Inflammatory macrophage treated with lipopolysaccharide for 4 hours (primary cell): ENCODE measurements at regions not wholly inside any gene's neighbourhood (a gene's known extent, or its start where the extent isn't known, plus 50 kb on each side); places are given as distances from the start of the nearest gene placed in this dataset.

Experiments
- DNase-seq: peaks from one replicate; pipeline ENCODE4 v3.0.0-alpha.2; 2020

DNA sequence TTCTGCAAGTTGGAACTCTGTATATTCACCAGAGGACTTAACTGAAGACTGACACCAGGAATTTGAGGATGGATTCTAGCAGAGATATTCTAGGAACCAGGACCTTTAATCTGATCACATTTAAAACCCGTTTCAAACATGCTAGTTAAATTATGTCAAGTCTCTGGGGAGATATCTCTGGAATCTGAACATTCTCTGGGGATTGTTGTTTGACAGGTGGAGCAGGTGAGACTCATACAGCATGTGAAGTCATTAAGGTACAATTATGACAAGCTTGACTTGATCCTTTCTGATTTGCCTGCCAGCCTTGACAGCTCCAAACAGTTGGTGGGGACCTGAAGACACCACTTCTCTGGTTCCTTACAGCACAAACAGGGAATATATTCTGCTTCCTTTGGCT lies 100.3 kb downstream of the FAT3 start:
- DNase-seq = no peak

DNA sequence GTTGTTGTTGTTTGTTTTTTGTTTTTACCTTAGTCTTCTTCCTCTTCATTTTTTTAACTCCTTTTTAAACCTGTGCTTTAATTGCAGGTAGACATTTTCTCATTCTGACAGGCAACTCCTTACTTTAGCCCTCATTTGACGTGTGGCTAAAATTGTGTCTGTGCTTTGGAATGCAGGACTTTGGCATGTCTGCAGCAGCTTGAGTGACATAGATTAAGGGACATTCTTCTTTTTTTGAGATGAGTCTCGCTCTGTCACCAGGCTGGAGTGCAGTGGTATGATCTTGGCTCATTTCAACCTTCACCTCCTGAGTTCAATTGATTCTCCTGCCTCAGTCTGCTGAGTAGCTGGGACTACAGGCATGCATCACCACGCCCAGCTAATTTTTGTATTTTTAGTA lies 100.8 kb downstream of the FAT3 start:
- DNase-seq = no peak

DNA sequence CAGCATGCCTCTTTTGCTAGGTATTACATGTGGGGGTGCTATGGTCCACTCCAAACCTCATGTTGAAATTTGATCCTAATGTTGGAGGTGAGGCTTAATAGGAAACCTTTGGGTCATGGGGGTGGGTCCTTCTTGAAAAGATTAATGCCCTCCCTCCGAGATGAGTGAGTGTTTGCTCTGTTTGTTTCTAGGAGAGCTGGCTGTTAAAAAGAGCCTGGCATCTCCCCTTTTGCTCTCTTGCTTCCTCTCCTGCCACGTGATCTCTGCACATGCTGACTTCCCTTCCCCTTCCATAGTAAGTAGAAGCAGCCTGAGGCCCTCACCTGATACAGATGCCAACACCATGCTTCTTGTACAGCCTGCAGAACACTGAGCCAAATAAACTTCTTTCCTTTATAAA lies 104.5 kb downstream of the FAT3 start:
- no peak for DNase-seq

DNA sequence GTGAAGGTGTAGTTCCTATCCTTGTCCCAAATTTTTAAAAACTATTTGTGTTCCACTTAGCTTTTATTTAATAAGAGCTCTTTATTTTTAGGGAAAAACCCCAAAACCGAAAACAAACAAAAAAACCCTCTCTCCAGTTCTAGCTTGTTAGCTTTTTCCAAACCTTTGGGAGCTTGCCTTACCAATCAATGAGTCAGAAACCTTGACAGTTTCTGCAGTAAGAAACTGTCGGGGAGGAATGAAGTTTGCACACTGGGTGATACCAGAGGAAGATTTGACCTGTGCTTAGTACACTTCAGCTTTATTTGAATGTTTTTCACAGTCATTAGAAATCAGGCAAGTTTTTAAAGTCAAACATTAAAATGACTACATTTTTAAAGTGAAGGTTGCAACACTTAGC lies 105.0 kb downstream of the FAT3 start:
- no peak for DNase-seq

DNA sequence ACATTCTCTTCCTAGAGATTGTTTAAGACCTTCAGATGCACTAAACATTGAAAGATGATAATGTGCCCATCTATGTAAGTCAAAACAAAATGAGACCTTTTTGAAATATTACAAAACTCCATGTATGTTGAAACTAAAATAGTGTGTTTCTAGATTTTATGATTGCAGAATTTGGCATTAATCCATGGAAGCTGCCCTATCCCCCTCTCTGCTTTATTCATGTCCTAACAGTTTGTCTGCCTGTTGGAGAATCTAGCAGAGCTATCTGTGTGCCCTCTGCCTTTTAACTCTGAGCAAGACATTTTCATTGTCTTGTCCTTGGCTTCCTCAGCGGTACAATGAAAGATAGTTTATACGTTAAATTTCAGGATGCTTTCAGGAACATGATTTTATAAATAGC lies 105.5 kb downstream of the FAT3 start:
- DNase-seq = no peak

DNA sequence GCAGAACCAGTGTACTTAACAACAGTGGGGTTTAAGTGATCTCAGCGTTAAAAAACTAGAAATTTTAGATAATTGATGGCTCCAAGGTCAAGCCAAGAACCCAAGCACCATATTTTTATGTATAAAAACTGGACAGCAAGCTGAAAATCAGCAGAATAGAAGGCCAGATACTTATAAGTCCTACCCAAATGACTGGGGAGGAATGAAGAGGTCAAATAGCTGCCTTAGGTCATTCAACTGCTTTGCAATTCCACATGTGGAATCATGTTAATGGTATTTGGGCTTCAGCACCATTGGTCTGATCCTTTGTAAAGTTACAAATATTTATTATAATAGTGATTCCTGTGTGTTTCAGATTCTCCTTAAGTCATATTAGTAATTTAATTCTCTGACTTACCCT lies 108.4 kb downstream of the FAT3 start:
- DNase-seq = no peak

DNA sequence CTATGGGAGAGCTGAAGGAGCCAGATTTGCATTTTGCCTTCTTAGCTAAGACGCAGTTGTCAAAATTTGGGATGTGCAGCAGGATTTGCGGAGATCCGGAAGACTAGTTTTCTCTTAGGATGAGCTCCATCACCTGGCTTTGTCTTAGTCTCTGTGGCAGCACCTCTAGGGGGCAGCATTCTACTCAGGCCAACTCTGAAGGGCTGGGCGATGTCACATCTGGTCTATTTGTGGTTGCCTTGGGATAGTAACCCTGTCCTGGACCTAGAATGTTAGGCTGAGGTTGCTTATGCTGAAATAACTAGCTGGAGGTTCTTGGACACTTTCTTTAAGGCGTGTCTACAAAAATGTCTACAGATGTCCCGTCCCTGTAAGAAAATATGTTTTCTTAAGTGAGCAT lies 116.2 kb downstream of the FAT3 start:
- no peak for DNase-seq

DNA sequence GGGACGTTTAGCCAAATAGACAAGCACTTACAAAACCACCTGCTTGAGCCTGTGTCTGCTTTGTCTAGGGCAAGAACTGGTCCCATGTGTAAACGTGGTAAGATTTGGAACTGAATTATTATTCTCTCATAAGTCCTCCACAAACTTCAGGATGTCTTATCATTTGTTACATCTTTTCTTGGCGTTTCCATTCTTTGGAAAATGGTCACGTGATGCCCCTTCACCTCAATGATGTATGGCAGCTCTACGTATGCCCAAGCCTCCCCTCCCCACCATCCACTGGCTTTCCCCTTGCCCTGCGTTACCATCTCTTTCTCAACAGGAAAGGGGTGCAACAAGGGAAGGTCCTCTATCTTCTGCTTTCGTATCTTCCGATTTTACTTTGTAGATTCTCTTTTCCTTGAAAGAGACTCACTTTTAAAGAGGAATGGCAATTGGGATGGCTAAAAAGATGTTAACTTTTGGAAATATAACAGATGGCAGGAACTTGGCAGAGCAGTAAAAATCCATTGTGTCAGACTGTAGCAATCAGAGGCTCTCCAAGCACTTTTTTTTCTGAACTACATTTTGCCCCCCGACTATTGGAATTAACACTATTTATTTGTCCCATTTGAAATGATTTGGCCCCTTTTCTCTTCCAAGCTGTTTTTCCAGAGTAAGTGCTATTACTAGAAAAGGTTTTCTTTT lies 117.6 kb downstream of the FAT3 start:
- no peak for DNase-seq

DNA sequence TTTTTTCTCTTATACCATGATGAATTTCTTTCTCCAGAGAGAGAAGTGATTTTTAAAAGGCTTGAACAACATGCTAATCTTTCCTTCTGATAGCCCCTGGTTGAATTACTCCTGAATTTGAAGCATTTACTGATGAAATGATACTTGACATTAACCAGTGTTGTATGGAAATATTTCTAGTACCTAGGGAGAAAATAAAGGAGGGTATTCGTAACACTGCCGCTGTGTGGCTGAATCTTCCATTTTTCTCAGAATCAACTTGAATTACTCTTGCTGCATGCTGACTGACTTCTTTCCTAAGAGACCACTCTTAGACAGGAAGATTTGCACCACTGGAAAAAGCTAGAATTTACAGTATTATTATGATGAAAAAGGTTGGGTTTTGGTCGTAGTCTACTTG lies 118.3 kb downstream of the FAT3 start:
- no peak for DNase-seq

DNA sequence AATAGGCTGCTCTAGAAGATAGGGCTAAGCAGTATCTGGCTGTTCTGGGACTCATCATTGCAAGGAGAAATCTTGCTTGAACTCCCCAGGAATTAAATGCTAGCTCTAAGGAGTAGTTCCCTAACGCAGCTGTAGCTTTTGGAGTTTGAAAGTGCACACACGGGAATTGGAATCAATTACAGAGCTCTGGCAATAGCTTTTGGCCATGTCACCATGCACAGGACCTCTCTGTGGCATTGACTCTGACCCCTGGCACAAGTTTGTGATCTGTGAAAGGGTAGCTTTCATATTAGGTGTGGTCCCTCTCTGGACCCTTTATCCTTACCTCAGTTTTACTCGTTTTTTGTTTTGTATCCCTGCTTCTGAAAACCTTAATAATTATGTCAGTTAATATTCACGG lies 121.6 kb downstream of the FAT3 start:
- no peak for DNase-seq

DNA sequence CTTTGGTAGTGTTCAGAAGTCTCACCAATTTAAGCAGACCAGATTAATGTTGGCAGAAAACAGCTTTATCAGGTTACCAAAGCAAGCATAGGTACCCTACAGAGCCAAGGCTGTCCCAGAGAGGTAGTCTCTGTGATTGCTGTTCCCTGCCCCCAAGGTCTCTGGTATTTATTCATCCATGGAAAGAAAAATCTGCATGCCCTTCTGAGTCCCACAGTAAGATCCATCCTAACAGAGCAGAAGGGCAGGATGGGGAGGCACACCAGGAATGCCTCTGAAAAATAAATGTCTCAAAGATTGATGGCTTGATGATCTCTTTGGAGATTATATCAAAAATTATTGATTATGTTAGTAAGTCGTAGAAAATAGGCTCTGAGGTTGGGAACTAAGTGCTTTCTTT lies 122.8 kb downstream of the FAT3 start:
- no peak for DNase-seq

DNA sequence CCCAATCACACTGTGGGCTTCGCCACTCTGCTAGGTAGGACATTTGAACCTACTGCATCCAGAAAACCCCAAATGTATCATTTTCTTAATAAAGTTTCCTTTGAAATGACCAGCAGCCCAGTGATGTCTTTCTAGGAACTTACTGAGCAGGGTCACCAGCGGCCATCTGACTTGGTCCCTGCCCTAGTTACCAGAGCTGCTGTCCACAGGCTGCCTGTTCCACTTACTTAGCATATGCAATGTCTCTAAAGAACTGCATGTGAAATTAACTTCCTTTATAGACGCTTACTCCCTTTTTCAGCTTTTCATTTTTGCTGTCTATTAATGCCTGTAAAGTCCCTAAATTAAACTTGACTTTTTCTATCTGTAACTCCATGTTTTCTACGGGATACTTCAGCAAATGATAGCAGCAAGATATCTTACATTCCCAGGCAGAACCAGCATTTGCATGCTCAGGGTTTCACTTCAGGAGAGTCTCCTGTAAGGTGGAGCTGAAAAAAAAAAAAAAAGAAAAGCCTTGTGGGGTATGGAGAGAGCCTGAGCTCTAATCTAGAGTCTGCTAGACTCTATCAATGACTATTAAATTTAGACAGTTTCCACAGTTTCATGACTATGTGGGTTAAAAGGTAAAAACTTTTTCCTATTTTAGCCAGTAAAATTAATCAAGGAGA lies 125.0 kb downstream of the FAT3 start:
- DNase-seq = no peak

DNA sequence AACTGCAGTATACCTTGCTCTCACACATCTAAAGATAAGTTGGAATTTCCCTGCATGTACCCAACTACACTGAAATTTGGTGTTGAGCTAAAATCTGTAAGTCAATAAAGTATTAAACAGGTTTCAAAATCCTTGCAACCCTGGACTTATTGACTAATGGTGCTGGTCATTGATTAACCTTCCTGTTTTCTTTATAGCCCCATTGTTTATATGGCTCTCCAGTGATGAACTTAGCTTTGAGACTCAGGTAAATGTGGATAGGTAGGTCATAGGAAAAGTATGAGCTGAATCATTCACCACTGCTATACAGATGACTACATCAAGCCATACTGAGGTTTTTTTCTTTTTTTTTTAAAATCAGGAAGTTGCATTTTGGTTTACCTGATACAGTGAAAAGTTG lies 132.7 kb downstream of the FAT3 start:
- no peak for DNase-seq

DNA sequence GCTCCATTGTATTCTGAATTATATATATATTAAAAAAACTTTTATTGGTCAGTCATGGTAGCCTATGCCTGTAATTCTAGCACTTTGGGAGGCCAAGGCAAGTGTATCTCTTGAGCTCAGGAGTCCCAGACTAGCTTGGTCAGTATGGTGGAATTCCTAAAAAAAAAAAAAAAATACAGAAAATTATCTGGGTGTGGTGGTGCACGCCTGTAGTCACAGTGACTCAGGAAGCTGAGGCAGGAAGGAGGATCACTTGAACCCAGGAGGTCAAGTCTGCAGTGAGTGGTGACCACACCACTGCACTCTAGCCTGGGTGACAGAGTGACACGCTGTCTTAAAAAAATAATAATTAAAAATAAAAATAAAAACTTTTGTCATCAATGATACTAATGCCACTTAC lies 133.2 kb downstream of the FAT3 start:
- DNase-seq = no peak

DNA sequence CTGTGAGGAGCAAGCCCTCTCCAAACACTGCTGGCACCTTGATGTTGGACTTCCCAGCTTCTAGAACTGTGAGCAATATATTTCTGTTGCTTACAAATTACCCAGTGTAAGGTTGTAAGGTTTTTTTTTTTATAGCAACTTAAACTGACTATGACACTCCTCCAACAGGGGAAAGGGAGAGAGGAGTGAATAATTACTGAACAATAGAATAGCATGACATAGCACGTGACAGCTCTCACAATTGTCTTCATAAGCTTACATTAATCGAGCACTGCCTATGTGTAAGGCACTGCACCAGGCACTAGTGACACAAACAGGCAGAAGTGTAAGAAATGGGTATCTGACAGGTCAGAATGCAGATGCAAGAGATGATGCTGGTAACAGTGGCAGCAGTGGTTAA lies 136.9 kb downstream of the FAT3 start:
- DNase-seq = no peak

DNA sequence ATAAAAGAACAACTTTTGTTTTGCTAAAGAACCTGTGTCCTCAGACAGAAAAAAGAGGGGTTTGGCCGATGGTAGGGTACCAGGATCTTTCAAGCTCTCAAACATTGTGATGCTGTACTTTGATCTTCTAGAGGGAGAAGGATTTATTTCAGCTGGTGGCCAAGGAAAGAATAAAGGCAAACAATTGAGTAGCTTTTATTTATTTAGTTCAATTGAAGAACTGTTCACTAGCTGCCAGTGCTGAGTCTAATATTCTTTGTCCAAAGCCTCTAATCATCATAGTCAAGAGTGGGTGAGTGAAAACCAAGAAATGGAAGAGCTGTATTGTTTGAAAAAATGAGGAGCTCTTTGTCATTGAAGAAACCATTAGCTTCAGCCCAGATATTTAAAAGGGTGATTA lies 138.4 kb downstream of the FAT3 start:
- DNase-seq = no peak

DNA sequence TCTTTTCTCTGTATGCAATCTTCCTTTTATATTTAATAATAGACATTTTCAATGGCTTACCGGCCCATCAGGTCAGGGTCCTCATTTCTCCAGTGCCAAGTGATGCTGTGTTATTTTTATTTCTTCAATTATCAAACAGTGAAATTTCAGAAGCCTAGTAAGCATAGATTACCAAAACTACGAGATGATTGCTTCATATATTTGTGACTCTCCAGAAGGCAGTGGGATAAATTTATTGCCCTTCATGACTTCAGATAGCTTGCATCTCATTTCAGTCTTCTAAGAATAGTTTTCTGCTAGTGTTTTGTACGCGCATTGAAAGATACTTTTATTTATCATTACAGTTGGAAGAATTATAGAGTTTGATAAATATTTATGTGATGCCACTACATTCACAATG lies 139.6 kb downstream of the FAT3 start:
- no peak for DNase-seq

DNA sequence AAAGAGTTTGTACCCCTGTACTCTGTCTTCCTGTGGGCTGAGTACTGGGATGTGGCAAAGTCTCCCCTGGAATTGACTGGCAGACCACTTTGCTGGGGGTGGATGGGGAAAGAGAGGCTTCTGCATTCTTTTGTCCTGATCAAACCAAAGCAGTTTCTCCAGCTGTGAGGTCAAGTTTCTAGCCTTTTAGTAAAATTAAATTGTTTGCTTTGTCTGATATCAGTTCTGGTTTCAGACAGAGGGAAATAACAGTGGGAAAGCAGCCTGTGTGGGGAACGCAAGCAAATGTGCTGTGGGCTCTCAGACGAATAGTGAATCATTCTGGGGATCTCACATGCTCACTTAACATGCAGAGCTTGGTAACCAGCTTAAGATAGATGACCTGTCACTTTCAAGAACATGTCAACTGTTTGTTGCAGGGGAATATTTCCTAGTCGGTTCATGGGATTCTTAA lies 151.6 kb downstream of the FAT3 start:
- no peak for DNase-seq

DNA sequence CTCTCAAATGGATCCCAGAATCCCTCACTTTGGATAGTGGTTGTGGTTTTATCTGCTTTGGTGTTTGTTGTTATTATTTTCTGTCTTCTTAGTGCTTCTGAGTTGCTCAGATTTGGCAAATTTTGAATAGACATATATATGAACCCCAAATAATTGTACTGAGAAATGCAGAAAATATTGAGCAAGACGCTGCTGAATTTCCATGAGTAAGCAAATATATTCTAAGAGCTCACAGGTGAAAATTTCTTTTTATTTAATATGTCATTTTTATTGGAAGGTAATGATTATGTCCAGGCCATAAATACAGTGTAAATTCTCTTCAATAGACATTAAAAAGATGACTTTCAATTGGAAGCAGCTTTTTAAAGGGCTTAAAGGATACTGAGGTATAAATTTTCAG lies 152.1 kb downstream of the FAT3 start:
- no peak for DNase-seq

DNA sequence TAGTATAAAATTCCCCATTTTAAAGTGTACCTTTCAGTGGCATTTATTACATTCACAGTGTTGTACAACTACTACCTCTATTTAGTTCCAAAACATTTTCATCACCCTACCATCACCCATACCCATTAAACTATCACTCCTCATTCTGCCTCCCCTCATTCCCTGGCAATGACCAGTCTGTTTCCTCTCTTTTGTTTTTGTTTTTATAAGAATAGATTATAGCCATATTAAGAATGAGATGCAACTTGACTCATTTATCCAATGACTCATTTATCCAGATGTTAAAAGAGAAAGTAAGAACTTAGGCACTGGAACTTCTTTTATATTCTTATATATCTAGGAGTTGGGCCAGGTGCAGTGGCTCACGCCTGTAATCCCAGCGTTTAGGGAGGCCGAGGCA lies 156.3 kb downstream of the FAT3 start:
- DNase-seq = no peak

DNA sequence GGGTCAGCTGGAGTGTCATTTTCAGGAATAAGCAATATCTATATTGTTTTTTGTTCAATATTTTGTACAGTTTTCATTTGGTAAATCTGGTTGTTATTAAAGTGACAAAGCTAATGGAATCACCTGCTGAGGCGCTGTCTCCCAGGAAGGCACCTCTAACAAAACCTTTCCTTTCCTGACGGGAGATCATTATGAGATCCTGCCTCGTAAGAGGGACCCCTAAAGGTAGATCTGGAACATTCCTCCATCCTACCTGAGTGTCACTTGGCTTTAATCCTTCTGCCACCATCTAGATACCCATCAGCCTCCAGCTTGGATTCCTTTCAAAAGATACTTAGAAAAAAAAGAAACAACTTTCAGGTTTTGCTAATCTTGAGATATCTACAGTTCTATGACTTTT lies 157.7 kb downstream of the FAT3 start:
- no peak for DNase-seq

DNA sequence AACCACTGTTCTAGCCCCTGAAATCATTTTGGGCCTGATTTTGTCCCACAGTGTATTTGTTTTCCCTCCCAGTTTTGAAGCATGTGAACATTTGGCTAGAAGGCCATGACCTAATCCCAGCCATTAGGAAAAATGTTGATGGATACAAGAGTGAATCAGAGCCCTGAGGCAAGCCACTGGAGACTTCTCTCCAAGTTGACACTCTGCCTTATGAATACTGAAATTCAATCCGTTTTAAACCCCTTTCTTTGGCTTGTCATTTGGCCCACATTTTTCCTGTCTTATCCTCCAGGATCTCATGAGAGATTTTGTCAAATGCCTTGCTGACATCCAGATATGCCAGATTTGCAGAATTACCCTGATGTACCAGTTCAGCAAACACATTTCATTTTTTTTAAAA lies 158.8 kb downstream of the FAT3 start:
- no peak for DNase-seq

DNA sequence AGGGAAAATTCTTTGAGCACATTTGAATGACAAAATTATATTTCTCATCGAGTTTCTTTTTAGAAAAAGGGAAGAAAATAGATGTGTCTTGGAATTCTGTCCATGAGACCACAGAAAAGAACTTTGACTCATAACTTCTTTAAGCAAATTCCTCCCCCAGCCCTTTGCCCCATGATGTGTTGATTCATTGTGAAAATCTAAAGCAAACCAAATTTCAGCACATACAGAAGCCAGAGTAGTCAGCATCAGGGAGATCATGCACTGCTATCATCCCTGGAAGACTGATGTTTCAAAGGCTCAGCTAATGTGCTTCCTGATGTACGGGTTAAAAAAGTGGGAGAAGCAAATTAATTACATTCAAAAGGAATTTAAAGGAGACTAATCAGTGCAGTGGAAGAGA lies 159.7 kb downstream of the FAT3 start:
- DNase-seq = no peak

DNA sequence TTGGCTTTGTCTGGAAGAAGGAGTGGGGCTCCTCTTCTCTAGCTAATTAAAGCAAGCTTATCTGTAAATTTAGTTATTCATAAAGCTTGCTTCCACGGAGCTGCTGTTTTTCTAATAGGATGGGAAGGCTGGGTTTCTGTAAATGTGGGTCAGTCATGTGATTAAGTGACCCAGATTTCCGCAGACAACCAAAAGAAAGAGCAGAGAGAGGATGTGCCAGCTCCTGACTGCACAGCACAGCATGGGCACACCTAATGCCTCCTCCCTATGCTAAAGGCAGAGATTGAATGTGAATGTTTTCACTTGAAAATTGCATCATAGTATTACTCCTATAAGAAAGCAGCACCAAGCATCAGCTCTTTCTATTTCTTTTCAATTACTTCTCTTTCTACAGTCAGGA lies 160.2 kb downstream of the FAT3 start:
- no peak for DNase-seq

DNA sequence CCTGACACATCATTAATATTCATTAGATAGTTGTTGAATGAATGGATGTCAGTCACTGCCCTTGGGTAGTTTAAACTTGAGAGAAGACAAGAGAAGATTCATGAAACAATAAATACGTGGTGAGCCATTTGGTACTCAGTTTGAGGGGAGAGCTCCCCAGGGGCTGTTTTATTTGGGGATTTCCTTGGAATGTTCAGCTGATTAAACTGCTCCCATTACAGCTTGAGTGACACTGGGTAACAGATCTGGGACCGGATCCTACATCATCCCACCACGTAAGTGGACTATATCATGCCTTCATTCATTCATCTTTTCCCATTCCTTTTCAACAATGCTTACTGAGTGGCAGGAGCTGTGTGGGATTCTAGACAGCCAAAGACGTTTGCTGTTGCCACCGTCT lies 162.0 kb downstream of the FAT3 start:
- no peak for DNase-seq
